Trophoblast cell (in vitro differentiated cells and primary cell): ENCODE measurements at regions not wholly inside any gene's neighbourhood (a gene's known extent, or its start where the extent isn't known, plus 50 kb on each side); places are given as distances from the start of the nearest gene placed in this dataset.

Experiments
- DNase-seq, 2 donors: peaks; one replicate each; pipeline ENCODE4 v3.0.0-alpha.2; 2016
- H2AFZ ChIP-seq: 2 replicates; pipeline ENCODE4 v1.6.1; 2013; ENCODE audit warnings: low read length, moderate library complexity, mild to moderate bottlenecking; ENCODE audit not compliant: insufficient read depth, poor library complexity
- H2AK5ac ChIP-seq: 2 replicates; pipeline ENCODE4 v1.6.1; 2013; ENCODE audit warnings: mild to moderate bottlenecking, low read length
- H2BK120ac ChIP-seq: 2 replicates; pipeline ENCODE4 v1.6.1; 2013; ENCODE audit warnings: low read length, mild to moderate bottlenecking, moderate library complexity; ENCODE audit not compliant: insufficient read depth, poor library complexity
- H2BK12ac ChIP-seq: 2 replicates; pipeline ENCODE4 v1.6.1; 2013; ENCODE audit warnings: mild to moderate bottlenecking, low read length, moderate library complexity
- H2BK5ac ChIP-seq: 2 replicates; pipeline ENCODE4 v1.6.1; 2013; ENCODE audit warnings: low read length, low read depth, moderate library complexity, mild to moderate bottlenecking; ENCODE audit not compliant: poor library complexity
- H3K14ac ChIP-seq: 2 replicates; pipeline ENCODE4 v1.6.1; 2013; ENCODE audit warnings: mild to moderate bottlenecking, low read length
- H3K18ac ChIP-seq: 2 replicates; pipeline ENCODE4 v1.6.1; 2013; ENCODE audit warnings: mild to moderate bottlenecking, low read length
- H3K23ac ChIP-seq: 2 replicates; pipeline ENCODE4 v1.6.1; 2013; ENCODE audit warnings: low read length
- H3K27ac ChIP-seq: 2 replicates; pipeline ENCODE4 v1.5.1; 2013; ENCODE audit warnings: low read depth, mild to moderate bottlenecking, inconsistent platforms, low read length, moderate library complexity
- H3K27me3 ChIP-seq: 2 replicates; pipeline ENCODE4 v1.6.1; 2013; ENCODE audit warnings: inconsistent platforms, mild to moderate bottlenecking, low read length, moderate library complexity; ENCODE audit not compliant: insufficient read depth
- H3K36me3 ChIP-seq, 2 experiments: 1 replicate in 1 of 2; 2 replicates in 1 of 2; pipeline ENCODE4 v1.6.1; 2013; ENCODE audit warnings: low read length in 2 of 2, mild to moderate bottlenecking in 2 of 2, moderate library complexity in 1 of 2; ENCODE audit not compliant: insufficient read depth in 2 of 2, control insufficient read depth in 1 of 2
- H3K4ac ChIP-seq: 2 replicates; pipeline ENCODE4 v1.6.1; 2013; ENCODE audit warnings: low read depth, mild to moderate bottlenecking, low read length, moderate library complexity
- H3K4me1 ChIP-seq, 2 experiments: 1 replicate in 1 of 2; 2 replicates in 1 of 2; pipeline ENCODE4 v1.6.1; 2013; ENCODE audit warnings: low read length in 2 of 2, mild to moderate bottlenecking in 2 of 2, moderate library complexity in 1 of 2; ENCODE audit not compliant: insufficient read depth in 2 of 2, control insufficient read depth in 1 of 2
- H3K4me2 ChIP-seq: 2 replicates; pipeline ENCODE4 v1.6.1; 2013; ENCODE audit warnings: inconsistent platforms, mild to moderate bottlenecking, low read length, moderate library complexity
- H3K4me3 ChIP-seq: 2 replicates; pipeline ENCODE4 v1.5.1; 2013; ENCODE audit warnings: mild to moderate bottlenecking, low read depth, low read length, inconsistent platforms
- H3K79me1 ChIP-seq: one replicate; pipeline ENCODE4 v1.6.1; 2013; ENCODE audit warnings: low read length
- H3K79me2 ChIP-seq: 2 replicates; pipeline ENCODE4 v1.6.1; 2013; ENCODE audit warnings: low read length, mild to moderate bottlenecking; ENCODE audit not compliant: control insufficient read depth, insufficient read depth, poor library complexity
- H3K9ac ChIP-seq: 2 replicates; pipeline ENCODE4 v1.6.1; 2013; ENCODE audit warnings: mild to moderate bottlenecking, low read length
- H3K9me3 ChIP-seq: 2 replicates; pipeline ENCODE4 v1.6.1; 2013; ENCODE audit warnings: low read depth, mild to moderate bottlenecking, control low read depth, inconsistent platforms, low read length; ENCODE audit not compliant: insufficient read depth
- H4K12ac ChIP-seq: 2 replicates; pipeline ENCODE4 v1.6.1; 2013; ENCODE audit warnings: low read depth, mild to moderate bottlenecking, low read length, moderate library complexity
- H4K8ac ChIP-seq: 2 replicates; pipeline ENCODE4 v1.6.1; 2013; ENCODE audit warnings: low read depth, mild to moderate bottlenecking, low read length, moderate library complexity
- H4K91ac ChIP-seq: one replicate; pipeline ENCODE4 v1.6.1; 2013; ENCODE audit warnings: low read depth, mild to moderate bottlenecking, low read length, moderate library complexity
- WGBS: extraction: QIAGEN DNeasy Blood & Tissue Kit; methylation state at CpG from one replicate; pipeline ENCODE4 v1.1.7; 2013; ENCODE audit warnings: missing lambda C conversion rate; ENCODE audit not compliant: insufficient read length, insufficient coverage; ENCODE audit errors: extremely low coverage; 5-methylcytosine and 5-hydroxymethylcytosine counted together

DNA sequence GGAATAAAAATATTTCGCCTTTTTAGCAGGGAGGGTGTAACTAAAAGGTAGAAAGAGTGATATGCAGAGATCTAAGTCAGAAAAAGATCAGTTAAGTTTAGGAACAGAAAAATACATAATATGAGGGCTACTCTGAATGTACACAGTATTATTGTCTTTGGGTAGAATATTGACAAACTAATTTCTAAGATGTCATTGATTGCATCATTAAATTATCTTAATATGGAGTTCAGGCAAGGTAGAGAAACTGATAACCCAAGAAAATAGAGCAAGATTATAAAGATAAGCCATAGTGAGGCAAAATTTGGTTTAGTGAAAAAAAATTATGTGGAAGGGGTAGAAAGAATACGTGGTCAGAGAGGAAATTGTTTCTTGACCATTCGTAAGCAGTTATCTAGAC lies 629.0 kb upstream of the NXPH2 start:
- Histone ChIP-seq H2BK12ac (no peak overlapping the region), H3K36me3 (no peaks in the 10 kb centered on the region), H3K4ac (no peak overlapping the region), H3K27ac (no peak overlapping the region), H2BK5ac (no peak overlapping the region), H4K12ac (no peak overlapping the region), H3K79me2 (no peaks in the 10 kb centered on the region), H2BK120ac (no peak overlapping the region), H2AK5ac (no peak overlapping the region), H3K14ac (no peak overlapping the region), H2AFZ (no peak overlapping the region), H3K9me3 (no peaks in the 10 kb centered on the region), H3K4me1 (no peaks in the 10 kb centered on the region), H3K9ac (no peak overlapping the region), H3K27me3 (no peaks in the 10 kb centered on the region), H3K18ac (no peak overlapping the region), H3K4me2 (no peak overlapping the region), H4K8ac (no peak overlapping the region), H3K79me1 (no peaks in the 10 kb centered on the region), H3K23ac (no peak overlapping the region), H4K91ac (no peak overlapping the region), H3K4me3 (no peak overlapping the region)
- WGBS, result 100% methylated on average over 1 of the region's 3 CpGs
- no peak for DNase-seq

GRCh38 chr2:139403948-139404347 lies 623.8 kb upstream of the NXPH2 start:
- Histone ChIP-seq H3K14ac (no peak overlapping the region), H2AK5ac (no peak overlapping the region), H3K36me3 (no peaks in the 10 kb centered on the region), H3K4me1 (no peaks in the 10 kb centered on the region), H2AFZ (no peak overlapping the region), H3K79me2 (no peaks in the 10 kb centered on the region), H2BK12ac (no peak overlapping the region), H3K4me3 (no peak overlapping the region), H3K18ac (no peak overlapping the region), H3K27me3 (no peaks in the 10 kb centered on the region), H3K4ac (no peak overlapping the region), H4K8ac (no peak overlapping the region), H3K23ac (no peak overlapping the region), H3K27ac (no peak overlapping the region), H4K12ac (no peak overlapping the region), H2BK120ac (no peak overlapping the region), H3K9ac (no peak overlapping the region), H3K79me1 (no peaks in the 10 kb centered on the region), H3K4me2 (no peak overlapping the region), H3K9me3 (no peaks in the 10 kb centered on the region), H2BK5ac (no peak overlapping the region), H4K91ac (no peak overlapping the region)
- WGBS, result no CpG with 5 or more reads among the region's 2 CpGs
- DNase-seq, result no peak

DNA sequence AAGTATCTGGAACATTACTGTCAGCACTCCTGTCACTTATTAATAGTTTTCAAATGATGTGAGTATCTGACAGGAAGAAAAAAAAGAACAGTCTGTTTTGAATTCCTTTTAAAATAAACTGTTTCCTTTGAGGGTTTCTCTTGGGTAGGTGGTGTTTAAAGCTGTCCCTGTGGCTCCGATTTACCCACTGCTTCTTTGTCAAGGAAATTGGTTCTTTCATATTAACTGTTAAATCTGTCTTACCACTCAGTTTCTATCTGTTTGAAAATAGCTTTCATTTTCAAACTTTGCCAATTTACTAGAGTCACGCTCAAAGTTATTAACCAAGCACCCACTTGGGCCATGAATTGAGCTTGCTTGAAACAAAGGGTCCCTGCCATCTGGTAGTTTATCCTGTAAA lies 614.6 kb upstream of the NXPH2 start:
- Histone ChIP-seq H4K12ac (no peak overlapping the region), H2BK12ac (no peak overlapping the region), H3K23ac (no peak overlapping the region), H3K79me2 (no peaks in the 10 kb centered on the region), H3K4me1 (no peaks in the 10 kb centered on the region), H3K14ac (no peak overlapping the region), H3K18ac (no peak overlapping the region), H2AFZ (no peak overlapping the region), H3K36me3 (no peaks in the 10 kb centered on the region), H2BK120ac (no peak overlapping the region), H3K27me3 (no peaks in the 10 kb centered on the region), H2BK5ac (no peak overlapping the region), H3K4me2 (no peak overlapping the region), H3K79me1 (no peaks in the 10 kb centered on the region), H4K8ac (no peak overlapping the region), H3K9me3 (no peaks in the 10 kb centered on the region), H3K9ac (no peak overlapping the region), H3K4ac (no peak overlapping the region), H4K91ac (no peak overlapping the region), H3K4me3 (no peak overlapping the region), H2AK5ac (no peak overlapping the region), H3K27ac (no peak overlapping the region)
- no CpG with 5 or more reads among the region's 2 CpGs for WGBS
- no peak for DNase-seq

GRCh38 chr2:139389391-139389790 lies 609.2 kb upstream of the NXPH2 start:
- WGBS, result no CpG with 5 or more reads among the region's 2 CpGs
- no peak overlapping the region for H2AFZ ChIP-seq
- H3K79me2 ChIP-seq, result no peaks in the 10 kb centered on the region
- no peaks in the 10 kb centered on the region for H3K9me3 ChIP-seq
- H4K12ac ChIP-seq, result no peak overlapping the region
- H2BK5ac ChIP-seq, result no peak overlapping the region
- no peak overlapping the region for H3K4me2 ChIP-seq
- H3K27ac ChIP-seq, result no peak overlapping the region
- H3K14ac ChIP-seq, result no peak overlapping the region
- H3K4me3 ChIP-seq, result no peak overlapping the region
- no peak overlapping the region for H3K4ac ChIP-seq
- no peak overlapping the region for H2BK120ac ChIP-seq
- no peaks in the 10 kb centered on the region for H3K79me1 ChIP-seq
- no peak overlapping the region for H4K91ac ChIP-seq
- H3K27me3 ChIP-seq, result no peaks in the 10 kb centered on the region
- H3K9ac ChIP-seq, result no peak overlapping the region
- H4K8ac ChIP-seq, result no peak overlapping the region
- H3K23ac ChIP-seq, result no peak overlapping the region
- H3K18ac ChIP-seq, result no peak overlapping the region
- no peaks in the 10 kb centered on the region for H3K36me3 ChIP-seq
- H2AK5ac ChIP-seq, result no peak overlapping the region
- H2BK12ac ChIP-seq, result no peak overlapping the region
- no peak for DNase-seq
- no peaks in the 10 kb centered on the region for H3K4me1 ChIP-seq
